Upper lobe of left lung (tissue), 4 donors: ENCODE measurements at regions not wholly inside any gene's neighbourhood (a gene's known extent, or its start where the extent isn't known, plus 50 kb on each side); places are given as distances from the start of the nearest gene placed in this dataset.

ENCODE experiments used
- CTCF ChIP-seq, 6 experiments: fragments of 450-650 bp in 4 of 6; fragments of 200-600 bp in 2 of 6; sonication (generic) in 2 of 6; IDR thresholded peaks; one replicate each; pipeline ENCODE4 v1.5.1; 2016 to 2019; ENCODE audit warnings: antibody characterized with exemption in 6 of 6
- EP300 ChIP-seq, 4 donors: sonication (generic); formaldehyde crosslinking; IDR thresholded peaks; one replicate each; pipeline ENCODE4 v1.5.1; 2017; ENCODE audit warnings: antibody characterized with exemption in 4 of 4, control low read depth in 2 of 4
- POLR2A ChIP-seq, 4 donors: fragments of 450-650 bp; IDR thresholded peaks; one replicate each; pipeline ENCODE4 v1.5.1; 2016 to 2017; ENCODE audit warnings: antibody characterized with exemption in 4 of 4, mild to moderate bottlenecking in 2 of 4
- POLR2AphosphoS5 ChIP-seq, 2 donors: sonication (generic); formaldehyde crosslinking; IDR thresholded peaks; one replicate each; pipeline ENCODE4 v1.5.1; 2017; ENCODE audit warnings: antibody characterized with exemption in 2 of 2

GRCh38 chr3:144369129-144369879 lies 397.7 kb downstream of the DIPK2A start:
- TF ChIP-seq EP300 (IDR thresholded peaks at IDR 0.05): no peak
- no peak for TF ChIP-seq CTCF (IDR thresholded peaks at IDR 0.05)
- TF ChIP-seq POLR2AphosphoS5 (IDR thresholded peaks at IDR 0.05): no peak
- TF ChIP-seq POLR2A (IDR thresholded peaks at IDR 0.05): no peak
